ENCODE measurements at regions not wholly inside any gene's neighbourhood (a gene's known extent, or its start where the extent isn't known, plus 50 kb on each side); places are given as distances from the start of the nearest gene placed in this dataset.

GRCh38 chr3:151599103-151599672, 134.5 kb upstream of the AADACL2 start:
- no peak for TF ChIP-seq E2F1 (CRISPR knock-in tag; IDR thresholded peaks at IDR 0.05)
- no peak for TF ChIP-seq E2F4 (CRISPR knock-in tag; IDR thresholded peaks at IDR 0.05; ENCODE audit: low read depth)
- no peak for TF ChIP-seq CTCF (IDR thresholded peaks at IDR 0.05 in 2 of 3, conservative IDR thresholded peaks at IDR 0.05 in 1 of 3; ENCODE audit: insufficient read depth in 2 of 3, low read depth in 1 of 3, low read length in 3 of 3)
- no peak for TF ChIP-seq HINFP (tag; conservative IDR thresholded peaks at IDR 0.05; ENCODE audit: low read depth)
- no peak for TF ChIP-seq ZFP36 (IDR thresholded peaks at IDR 0.05; ENCODE audit: low read depth, low read length, partially characterized antibody)
- TF ChIP-seq ATF1 (CRISPR knock-in tag; IDR thresholded peaks at IDR 0.05) = no peak
- no peak for TF ChIP-seq ATF1 (tag; IDR thresholded peaks at IDR 0.05)
- TF ChIP-seq RAD51 (IDR thresholded peaks at IDR 0.05; ENCODE audit: borderline replicate concordance, low read depth) = no peak
- no peak for TF ChIP-seq CREB5 (CRISPR knock-in tag; IDR thresholded peaks at IDR 0.05)
- no peak for TF ChIP-seq POLR2A (conservative IDR thresholded peaks at IDR 0.05)
- no peak for TF ChIP-seq ELF4 (CRISPR knock-in tag; IDR thresholded peaks at IDR 0.05)
- no peak for TF ChIP-seq HMGXB4 (CRISPR knock-in tag; IDR thresholded peaks at IDR 0.05)
- no peak for TF ChIP-seq HMGN3 (IDR thresholded peaks at IDR 0.05; ENCODE audit: borderline replicate concordance, extremely low read depth, insufficient read length, low read depth, low read length)
